ENCODE measurements at regions not wholly inside any gene's neighbourhood (a gene's known extent, or its start where the extent isn't known, plus 50 kb on each side); places are given as distances from the start of the nearest gene placed in this dataset.
"Not testable (repeated sequence)": the region's sequence is repeated elsewhere in the genome, so short reads cannot be mapped to it uniquely, and the experiment has no call there.

DNA sequence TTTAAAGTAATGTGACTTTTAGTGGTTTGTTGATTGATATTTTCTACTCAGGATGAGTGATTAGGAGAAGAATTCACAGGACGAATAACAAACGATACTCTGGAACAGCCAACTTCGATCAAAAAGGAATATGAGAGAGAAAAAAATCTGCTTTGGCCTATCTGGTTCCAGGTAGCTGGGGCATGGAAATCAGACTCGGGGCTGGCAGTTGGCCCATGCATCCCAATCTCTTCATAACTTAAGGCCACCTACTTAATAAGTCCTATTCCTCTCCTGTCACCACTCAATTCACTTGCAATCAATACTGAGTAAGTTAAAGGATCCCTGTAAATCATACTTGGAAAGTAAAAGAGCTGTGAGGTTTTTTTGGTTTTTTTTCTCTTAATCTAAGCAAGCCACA is 1116.2 kb downstream of the SORCS3 start:
- no peak for DNase-seq (ENCODE audit: low read depth in 4 of 4, low spot score in 2 of 4)

- DNase-seq (ENCODE audit: low read depth in 4 of 4, low spot score in 2 of 4), result no peak
Observed at GRCh38 chr10:105756386-105756785, 1115.3 kb downstream of the SORCS3 start.

- DNase-seq (ENCODE audit: low read depth in 4 of 4, low spot score in 2 of 4), result no peak
Observed at GRCh38 chr10:105751688-105752087, 1110.6 kb downstream of the SORCS3 start.

DNA sequence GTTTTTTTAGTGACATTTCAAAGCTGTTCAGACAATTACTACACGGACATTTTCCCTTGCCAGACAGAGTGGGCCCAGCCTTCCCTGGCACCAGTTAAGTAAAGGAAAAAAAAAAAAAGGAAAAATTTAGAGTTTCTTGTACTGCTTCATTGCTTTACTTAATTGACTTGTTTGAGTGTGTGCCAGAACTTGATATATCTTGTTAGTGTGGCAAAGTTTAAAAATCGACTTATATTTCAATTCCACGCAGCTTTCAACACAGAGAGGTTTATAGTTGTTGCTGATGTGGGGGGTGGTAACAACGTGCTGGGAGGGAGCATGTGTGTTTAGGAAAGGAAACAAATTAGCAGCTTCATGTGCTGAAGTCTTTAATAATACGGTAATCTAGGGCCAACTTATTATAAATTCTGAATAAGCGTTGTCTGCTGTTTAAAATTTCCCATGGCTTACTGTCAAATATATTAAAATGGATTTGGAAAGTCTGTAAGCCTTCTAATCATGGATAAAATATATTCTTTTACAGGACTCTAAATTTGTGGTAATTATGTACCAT is 1104.6 kb downstream of the SORCS3 start:
- DNase-seq (ENCODE audit: low read depth in 4 of 4, low spot score in 2 of 4), result peak in 1 of 4 donors; percentile 27

- no peak for DNase-seq (ENCODE audit: low read depth in 4 of 4, low spot score in 2 of 4)
Observed at GRCh38 chr10:105743343-105744056, 1102.4 kb downstream of the SORCS3 start.

GRCh38 chr10:105742923-105743322 is 1101.8 kb downstream of the SORCS3 start:
- DNase-seq (ENCODE audit: low read depth in 4 of 4, low spot score in 2 of 4), result no peak

- no peak for DNase-seq (ENCODE audit: low read depth in 4 of 4, low spot score in 2 of 4)
Observed at GRCh38 chr10:105742184-105742583, 1101.1 kb downstream of the SORCS3 start.

DNA sequence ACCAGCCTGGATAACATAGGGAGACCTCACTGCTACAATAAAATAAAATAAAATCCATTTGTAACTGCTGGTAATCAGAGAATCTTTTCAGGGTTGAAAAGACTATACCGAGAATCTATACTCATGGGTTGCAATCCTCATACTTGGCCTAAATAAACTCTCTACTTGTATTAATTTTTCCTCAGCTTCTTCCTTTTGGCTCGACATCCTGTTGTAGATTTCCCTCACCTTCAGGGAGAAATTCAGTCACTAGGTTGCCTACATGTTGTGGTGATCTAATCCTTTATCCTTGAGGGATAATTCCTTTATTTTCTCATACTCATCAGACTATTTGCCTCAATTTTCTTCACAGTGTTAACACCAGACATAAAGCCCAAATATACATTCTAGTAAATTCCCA is 1093.4 kb downstream of the SORCS3 start:
- no peak for DNase-seq (ENCODE audit: low read depth in 4 of 4, low spot score in 2 of 4)

- no peak for DNase-seq (ENCODE audit: low read depth in 4 of 4, low spot score in 2 of 4)
Observed at GRCh38 chr10:105733924-105734323, 1092.8 kb downstream of the SORCS3 start.

GRCh38 chr10:105729428-105729827 is 1088.3 kb downstream of the SORCS3 start:
- DNase-seq (ENCODE audit: low read depth in 4 of 4, low spot score in 2 of 4), result no peak

- DNase-seq (ENCODE audit: low read depth in 4 of 4, low spot score in 2 of 4), result not testable (repeated sequence)
Observed at GRCh38 chr10:105727586-105727985, 1086.5 kb downstream of the SORCS3 start.

GRCh38 chr10:105727131-105727530 is 1086.0 kb downstream of the SORCS3 start:
- DNase-seq (ENCODE audit: low read depth in 4 of 4, low spot score in 2 of 4), result no peak

DNA sequence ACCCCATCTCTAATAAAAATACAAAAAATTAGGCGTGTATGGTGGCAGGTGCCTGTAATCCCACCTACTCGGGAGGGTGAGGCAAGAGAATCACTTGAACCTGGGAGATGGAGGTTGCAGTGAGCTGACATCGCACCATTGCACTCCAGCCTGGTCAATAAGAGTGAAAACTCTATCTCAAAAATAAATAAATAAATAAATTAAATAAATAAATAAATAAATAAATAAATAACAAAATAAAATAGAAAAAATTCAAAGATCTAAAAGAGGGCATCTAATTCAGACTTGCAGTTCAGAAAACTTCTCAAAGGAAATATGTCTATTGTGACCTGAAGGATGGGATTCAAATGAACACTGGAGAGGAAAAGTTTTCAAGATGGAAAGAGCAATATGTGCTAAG is 1085.1 kb downstream of the SORCS3 start:
- DNase-seq (ENCODE audit: low read depth in 4 of 4, low spot score in 2 of 4), result no peak

- no peak for DNase-seq (ENCODE audit: low read depth in 4 of 4, low spot score in 2 of 4)
Observed at GRCh38 chr10:105725007-105725406, 1083.9 kb downstream of the SORCS3 start.

DNA sequence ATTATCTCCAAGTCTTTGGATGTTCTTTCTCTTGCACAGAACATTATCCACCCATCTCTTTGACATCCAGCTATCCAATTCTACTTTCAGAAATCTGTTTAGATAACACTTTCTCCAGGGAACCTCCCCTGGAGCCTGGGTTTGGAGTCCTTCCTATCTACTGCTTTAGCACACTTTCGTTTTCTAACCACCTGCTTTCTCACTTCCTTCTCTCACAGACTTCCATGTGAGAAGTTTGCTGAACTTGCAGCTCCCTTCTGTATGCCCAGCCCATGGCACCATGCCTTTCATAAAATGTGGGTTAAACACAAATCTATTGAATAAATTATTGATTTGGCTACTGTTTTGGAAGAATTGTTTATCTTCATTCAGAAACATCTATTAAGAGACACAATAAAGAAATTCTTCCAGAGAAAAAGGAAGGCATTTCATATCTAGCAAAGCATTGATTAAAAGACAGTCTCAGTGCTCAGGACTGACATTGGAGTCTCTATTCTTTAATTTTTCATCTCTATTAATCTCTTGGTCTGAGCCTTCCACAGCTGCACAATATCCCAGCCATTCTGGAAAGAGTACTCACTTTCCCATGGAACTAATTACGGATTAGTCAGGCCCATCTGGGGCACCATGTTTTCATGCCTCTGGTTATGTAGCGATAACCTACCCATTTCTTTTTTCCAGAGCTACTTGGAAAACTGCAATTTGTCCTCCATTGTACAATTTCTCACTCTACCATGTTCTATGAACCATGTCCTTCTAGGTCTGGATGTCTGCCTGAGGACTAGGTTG is 1077.3 kb downstream of the SORCS3 start:
- no peak for DNase-seq (ENCODE audit: low read depth in 4 of 4, low spot score in 2 of 4)

DNA sequence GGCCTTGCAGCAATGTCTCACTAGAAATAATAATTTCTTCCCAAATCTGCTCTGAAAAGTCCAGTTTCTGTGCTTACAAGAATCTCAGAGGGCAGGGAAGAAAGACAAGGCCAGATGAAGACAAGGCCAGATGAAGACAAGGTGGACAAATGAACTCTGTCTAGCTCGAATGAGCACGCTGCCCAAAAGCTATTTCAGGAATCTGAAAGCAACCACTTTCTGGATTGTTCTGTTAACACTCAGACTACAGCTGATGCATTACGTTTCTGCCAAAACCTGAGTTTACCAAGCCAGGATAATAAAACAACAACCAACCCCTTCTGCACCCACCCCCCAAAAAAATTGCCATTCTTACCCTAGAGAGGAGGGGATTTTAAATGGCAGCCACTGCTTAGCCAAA is 1073.6 kb downstream of the SORCS3 start:
- DNase-seq (ENCODE audit: low read depth in 4 of 4, low spot score in 2 of 4), result no peak

DNA sequence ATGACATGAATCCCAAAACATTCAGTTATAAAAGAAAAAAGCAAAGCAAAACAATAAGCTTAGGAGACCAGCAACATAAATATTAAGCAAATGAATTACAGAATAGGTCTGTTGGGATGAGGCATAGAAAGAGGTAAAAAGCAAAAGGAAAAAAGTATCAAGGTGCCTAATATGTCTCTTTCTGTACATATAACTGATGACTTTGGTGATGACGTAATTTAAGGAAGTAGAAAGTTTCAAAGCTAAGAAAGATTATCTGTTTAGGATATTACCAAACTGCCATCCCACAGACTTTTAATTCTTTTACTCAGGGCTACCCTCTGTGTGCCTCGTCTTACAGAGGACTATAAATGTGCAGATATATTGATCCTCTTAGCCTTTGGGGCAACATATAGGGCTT is 1066.5 kb downstream of the SORCS3 start:
- no peak for DNase-seq (ENCODE audit: low read depth in 4 of 4, low spot score in 2 of 4)

- no peak for DNase-seq (ENCODE audit: low read depth in 4 of 4, low spot score in 2 of 4)
Observed at GRCh38 chr10:105706281-105707026, 1065.4 kb downstream of the SORCS3 start.

GRCh38 chr10:105702211-105702610 is 1061.1 kb downstream of the SORCS3 start:
- no peak for DNase-seq (ENCODE audit: low read depth in 4 of 4, low spot score in 2 of 4)

DNA sequence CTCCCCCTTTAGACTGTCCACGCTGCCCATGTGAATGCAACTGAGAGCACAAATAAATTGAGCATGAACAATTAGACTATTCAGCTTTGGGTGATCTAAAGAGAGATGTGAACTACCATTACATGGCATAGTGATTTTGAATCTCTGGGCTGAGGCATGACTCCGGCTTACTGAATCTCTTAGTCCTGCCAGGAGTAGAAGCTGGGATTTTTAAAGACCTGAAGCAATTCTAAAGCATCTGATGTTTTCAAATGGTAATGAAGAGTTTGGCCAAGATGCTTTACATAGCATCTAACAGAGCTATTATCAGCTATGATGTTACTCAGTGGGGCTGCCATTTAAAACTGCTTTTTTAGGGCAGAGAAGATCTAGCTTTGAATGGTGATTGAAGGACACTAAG is 1059.1 kb downstream of the SORCS3 start:
- DNase-seq (ENCODE audit: low read depth in 4 of 4, low spot score in 2 of 4), result no peak

DNA sequence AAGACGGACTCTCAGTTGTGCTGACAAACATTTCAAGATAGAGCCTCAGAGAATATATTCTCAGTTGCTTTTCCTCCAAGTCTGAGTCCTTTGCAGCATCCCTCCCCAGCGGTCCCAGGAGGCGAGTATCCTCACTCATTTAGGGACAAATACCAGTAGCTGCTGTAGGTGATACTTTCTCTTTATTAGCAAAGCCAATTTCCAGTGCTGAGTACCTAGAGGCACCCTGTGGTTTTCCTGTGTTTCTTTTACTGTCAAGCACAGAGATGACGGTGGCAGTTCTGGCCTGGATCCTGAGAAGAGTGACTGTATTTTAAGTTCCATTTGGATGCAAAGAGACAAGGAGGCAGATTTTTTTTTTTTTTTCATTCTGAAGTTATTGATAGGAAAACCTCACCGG is 1058.4 kb downstream of the SORCS3 start:
- no peak for DNase-seq (ENCODE audit: low read depth in 4 of 4, low spot score in 2 of 4)
